ENCODE measurements at regions not wholly inside any gene's neighbourhood (a gene's known extent, or its start where the extent isn't known, plus 50 kb on each side); places are given as distances from the start of the nearest gene placed in this dataset.

DNA sequence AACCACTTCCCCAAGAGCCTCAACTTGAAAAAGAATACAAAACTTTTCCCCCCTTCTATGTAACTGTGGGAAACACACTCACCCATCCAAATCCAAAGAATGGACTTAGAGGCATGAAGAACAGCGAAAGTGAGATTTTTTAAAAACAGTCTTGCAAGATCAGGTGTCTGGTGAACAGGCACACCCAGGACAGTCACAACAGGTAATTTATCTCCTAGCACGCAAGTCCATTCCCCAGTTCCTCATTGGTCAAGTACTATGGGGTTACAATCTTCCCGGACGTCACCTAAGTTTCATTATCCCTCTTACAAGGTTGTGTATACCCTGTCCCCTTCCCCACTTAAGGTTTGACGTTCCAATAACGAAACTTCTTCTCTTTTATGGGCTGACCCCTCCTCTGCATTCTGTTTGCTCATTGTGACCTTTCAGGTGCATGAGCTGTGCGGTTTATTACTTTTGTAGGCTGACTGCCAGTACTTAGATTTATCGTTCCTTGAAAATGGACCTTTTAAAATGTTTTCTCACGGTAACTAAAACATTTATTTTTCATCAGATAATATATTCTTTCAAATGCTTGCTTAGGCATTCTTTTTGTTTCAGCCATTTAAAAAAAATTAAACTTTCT is 1401.9 kb downstream of the FAM181B start:
- no CpG with 5 or more reads among the region's 9 CpGs for WGBS (ENCODE audit: extremely low coverage, insufficient coverage, insufficient read length)
- Histone ChIP-seq H2AFZ (ENCODE audit: insufficient read depth, low read length, poor library complexity) (no peak overlapping the region), H4K8ac (ENCODE audit: low read depth, low read length) (no peak overlapping the region)

DNA sequence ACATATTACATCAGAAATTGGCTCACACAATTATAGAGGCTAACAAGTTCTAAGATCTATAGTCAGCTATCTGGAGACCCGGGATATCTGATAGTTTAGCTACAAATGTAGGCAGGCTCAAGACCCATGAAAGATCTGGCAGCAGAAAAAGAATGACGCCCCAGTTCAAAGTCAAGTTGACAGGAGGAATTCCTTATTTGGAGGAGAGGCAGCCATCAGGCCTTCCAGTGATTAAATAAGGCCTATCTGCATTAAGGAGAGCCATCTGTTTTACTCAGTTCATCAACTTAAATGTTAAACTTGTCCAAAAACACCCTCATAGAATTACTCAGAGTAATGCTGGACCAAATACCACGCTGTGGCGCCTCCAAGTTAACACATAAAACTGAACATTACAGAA is 1402.6 kb downstream of the FAM181B start:
- H3K36me3 ChIP-seq (ENCODE audit: control insufficient read depth in 1 of 2, insufficient read depth in 2 of 2, low read length in 2 of 2): no peaks in the 10 kb centered on the region
- no peak overlapping the region for H2BK5ac ChIP-seq (ENCODE audit: low read depth, low read length, poor library complexity)
- H3K4me2 ChIP-seq (ENCODE audit: low read length): no peak overlapping the region
- H3K9me3 ChIP-seq (ENCODE audit: insufficient read depth, low read depth, low read length): no peaks in the 10 kb centered on the region
- no peak overlapping the region for H2BK120ac ChIP-seq (ENCODE audit: insufficient read depth, low read length, poor library complexity)
- no peaks in the 10 kb centered on the region for H3K4me1 ChIP-seq (ENCODE audit: control insufficient read depth in 1 of 2, insufficient read depth in 2 of 2, low read length in 2 of 2)
- H3K27ac ChIP-seq (ENCODE audit: low read depth, low read length): no peak overlapping the region
- no peak overlapping the region for H4K12ac ChIP-seq (ENCODE audit: low read depth, low read length)
- no peaks in the 10 kb centered on the region for H3K79me2 ChIP-seq (ENCODE audit: control insufficient read depth, insufficient read depth, low read length, poor library complexity)
- H3K9ac ChIP-seq (ENCODE audit: low read length): no peak overlapping the region
- WGBS (ENCODE audit: extremely low coverage, insufficient coverage, insufficient read length): no CpG with 5 or more reads among the region's 4 CpGs
- no peak overlapping the region for H3K4me3 ChIP-seq (ENCODE audit: low read depth, low read length)
- no peak overlapping the region for H2AK5ac ChIP-seq (ENCODE audit: low read length)
- no peak overlapping the region for H4K8ac ChIP-seq (ENCODE audit: low read depth, low read length)
- H4K91ac ChIP-seq (ENCODE audit: low read depth, low read length): no peak overlapping the region
- H3K79me1 ChIP-seq (ENCODE audit: low read length): no peaks in the 10 kb centered on the region
- H3K14ac ChIP-seq (ENCODE audit: low read length): no peak overlapping the region
- H3K27me3 ChIP-seq (ENCODE audit: insufficient read depth, low read length): no peaks in the 10 kb centered on the region
- H3K18ac ChIP-seq (ENCODE audit: low read length): no peak overlapping the region
- no peak overlapping the region for H2AFZ ChIP-seq (ENCODE audit: insufficient read depth, low read length, poor library complexity)
- H2BK12ac ChIP-seq (ENCODE audit: low read length): no peak overlapping the region
- no peak for DNase-seq
- no peak overlapping the region for H3K23ac ChIP-seq (ENCODE audit: low read length)
- no peak overlapping the region for H3K4ac ChIP-seq (ENCODE audit: low read depth, low read length)

More for the DNA sequence above, 1401.9 kb downstream of the FAM181B start:
- Histone ChIP-seq H2BK120ac (ENCODE audit: insufficient read depth, low read length, poor library complexity) (no peak overlapping the region), H4K91ac (ENCODE audit: low read depth, low read length) (no peak overlapping the region), H3K18ac (ENCODE audit: low read length) (no peak overlapping the region), H3K4me3 (ENCODE audit: low read depth, low read length) (no peak overlapping the region), H3K4me1 (ENCODE audit: control insufficient read depth in 1 of 2, insufficient read depth in 2 of 2, low read length in 2 of 2) (no peaks in the 10 kb centered on the region), H3K9ac (ENCODE audit: low read length) (no peak overlapping the region), H3K79me2 (ENCODE audit: control insufficient read depth, insufficient read depth, low read length, poor library complexity) (no peaks in the 10 kb centered on the region), H3K23ac (ENCODE audit: low read length) (no peak overlapping the region), H3K4me2 (ENCODE audit: low read length) (no peak overlapping the region), H3K79me1 (ENCODE audit: low read length) (no peaks in the 10 kb centered on the region), H3K27ac (ENCODE audit: low read depth, low read length) (no peak overlapping the region), H3K9me3 (ENCODE audit: insufficient read depth, low read depth, low read length) (no peaks in the 10 kb centered on the region), H4K12ac (ENCODE audit: low read depth, low read length) (no peak overlapping the region), H3K14ac (ENCODE audit: low read length) (no peak overlapping the region), H2AK5ac (ENCODE audit: low read length) (no peak overlapping the region), H2BK5ac (ENCODE audit: low read depth, low read length, poor library complexity) (no peak overlapping the region), H3K27me3 (ENCODE audit: insufficient read depth, low read length) (no peaks in the 10 kb centered on the region), H3K4ac (ENCODE audit: low read depth, low read length) (no peak overlapping the region), H2BK12ac (ENCODE audit: low read length) (no peak overlapping the region), H3K36me3 (ENCODE audit: control insufficient read depth in 1 of 2, insufficient read depth in 2 of 2, low read length in 2 of 2) (no peaks in the 10 kb centered on the region)
- DNase-seq: no peak

DNA sequence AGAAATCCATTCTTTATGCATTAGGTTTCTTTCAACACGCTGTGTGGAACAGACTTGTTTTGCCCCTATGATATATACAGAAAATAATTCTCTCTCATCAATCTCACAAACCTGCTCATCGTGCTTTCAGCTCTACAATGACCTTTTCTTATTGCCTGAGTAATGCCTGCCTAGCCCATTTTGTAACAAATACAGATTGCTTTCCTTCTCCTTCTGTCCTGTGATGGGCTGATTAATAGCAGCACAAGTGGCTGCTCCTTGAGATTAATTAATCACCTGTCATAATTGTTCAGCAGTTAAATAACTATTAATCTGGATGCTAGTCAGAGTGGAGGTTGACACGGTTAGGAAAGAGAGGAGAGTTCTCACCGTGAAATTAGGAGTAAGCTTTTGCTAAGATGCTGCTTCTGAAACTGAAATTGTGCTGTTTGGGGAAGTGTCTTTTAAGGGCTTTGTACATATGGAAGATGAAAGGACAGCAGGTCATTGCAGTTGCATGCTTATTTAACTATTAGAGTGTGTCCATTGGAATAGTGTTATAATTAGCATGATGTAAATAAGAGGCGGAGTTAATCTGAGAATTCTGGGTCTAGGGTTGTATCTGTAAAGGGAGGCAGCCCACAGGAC is 1430.5 kb downstream of the FAM181B start:
- Histone ChIP-seq H2BK120ac (ENCODE audit: insufficient read depth, low read length, poor library complexity) (no peak overlapping the region), H3K79me1 (ENCODE audit: low read length) (no peaks in the 10 kb centered on the region), H4K8ac (ENCODE audit: low read depth, low read length) (no peak overlapping the region), H4K91ac (ENCODE audit: low read depth, low read length) (no peak overlapping the region), H3K79me2 (ENCODE audit: control insufficient read depth, insufficient read depth, low read length, poor library complexity) (no peaks in the 10 kb centered on the region), H2BK5ac (ENCODE audit: low read depth, low read length, poor library complexity) (no peak overlapping the region), H3K4me1 (ENCODE audit: control insufficient read depth in 1 of 2, insufficient read depth in 2 of 2, low read length in 2 of 2) (no peaks in the 10 kb centered on the region), H3K4me2 (ENCODE audit: low read length) (no peak overlapping the region), H2AK5ac (ENCODE audit: low read length) (no peak overlapping the region), H3K23ac (ENCODE audit: low read length) (no peak overlapping the region), H4K12ac (ENCODE audit: low read depth, low read length) (no peak overlapping the region), H3K18ac (ENCODE audit: low read length) (no peak overlapping the region), H2BK12ac (ENCODE audit: low read length) (no peak overlapping the region), H3K27ac (ENCODE audit: low read depth, low read length) (no peak overlapping the region), H3K27me3 (ENCODE audit: insufficient read depth, low read length) (no peaks in the 10 kb centered on the region), H3K36me3 (ENCODE audit: control insufficient read depth in 1 of 2, insufficient read depth in 2 of 2, low read length in 2 of 2) (no peaks in the 10 kb centered on the region), H3K14ac (ENCODE audit: low read length) (no peak overlapping the region), H3K9ac (ENCODE audit: low read length) (no peak overlapping the region), H2AFZ (ENCODE audit: insufficient read depth, low read length, poor library complexity) (no peak overlapping the region), H3K4me3 (ENCODE audit: low read depth, low read length) (no peak overlapping the region), H3K9me3 (ENCODE audit: insufficient read depth, low read depth, low read length) (no peaks in the 10 kb centered on the region), H3K4ac (ENCODE audit: low read depth, low read length) (no peak overlapping the region)
- no peak for DNase-seq
- no CpG with 5 or more reads among the region's 5 CpGs for WGBS (ENCODE audit: extremely low coverage, insufficient coverage, insufficient read length)

DNA sequence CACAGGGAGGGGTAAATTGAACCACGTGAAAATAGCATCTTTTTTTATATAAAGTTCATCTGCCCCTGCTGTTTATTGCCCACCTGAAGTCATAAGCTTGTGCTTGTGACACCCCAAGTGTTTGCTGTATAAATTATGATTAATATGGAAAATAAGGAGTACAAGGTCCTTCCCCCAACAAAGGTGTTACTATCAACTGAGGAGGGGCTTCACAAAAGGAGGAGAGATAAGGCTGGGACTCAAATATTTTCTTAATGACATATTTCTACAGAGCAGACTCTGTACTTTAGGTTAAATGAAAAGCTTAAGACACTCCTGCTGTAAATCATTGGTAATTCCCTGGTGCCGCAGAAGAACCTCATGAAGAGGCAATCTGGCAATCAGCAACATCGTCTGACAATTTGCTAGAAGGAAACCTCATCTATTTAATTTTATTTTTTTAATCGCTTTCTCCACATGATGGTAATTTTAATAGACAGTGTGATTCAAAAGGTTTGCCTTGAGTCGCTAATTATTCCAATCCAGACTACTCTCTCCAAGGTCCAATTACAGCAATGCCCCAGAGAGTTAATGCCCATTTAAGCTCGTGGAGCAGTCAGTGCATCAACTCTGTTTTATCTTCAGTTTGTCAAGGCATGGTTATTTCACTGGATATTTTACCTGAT is 1432.4 kb downstream of the FAM181B start:
- Histone ChIP-seq H3K36me3 (ENCODE audit: control insufficient read depth in 1 of 2, insufficient read depth in 2 of 2, low read length in 2 of 2) (no peaks in the 10 kb centered on the region), H3K79me1 (ENCODE audit: low read length) (no peaks in the 10 kb centered on the region), H3K4me3 (ENCODE audit: low read depth, low read length) (no peak overlapping the region), H4K8ac (ENCODE audit: low read depth, low read length) (no peak overlapping the region), H3K27me3 (ENCODE audit: insufficient read depth, low read length) (no peaks in the 10 kb centered on the region), H3K4me1 (ENCODE audit: control insufficient read depth in 1 of 2, insufficient read depth in 2 of 2, low read length in 2 of 2) (no peaks in the 10 kb centered on the region), H4K91ac (ENCODE audit: low read depth, low read length) (no peak overlapping the region), H2BK12ac (ENCODE audit: low read length) (no peak overlapping the region), H4K12ac (ENCODE audit: low read depth, low read length) (no peak overlapping the region), H3K4ac (ENCODE audit: low read depth, low read length) (no peak overlapping the region), H3K79me2 (ENCODE audit: control insufficient read depth, insufficient read depth, low read length, poor library complexity) (no peaks in the 10 kb centered on the region), H3K27ac (ENCODE audit: low read depth, low read length) (no peak overlapping the region), H3K23ac (ENCODE audit: low read length) (no peak overlapping the region), H2AK5ac (ENCODE audit: low read length) (no peak overlapping the region), H2AFZ (ENCODE audit: insufficient read depth, low read length, poor library complexity) (no peak overlapping the region), H3K18ac (ENCODE audit: low read length) (no peak overlapping the region), H2BK120ac (ENCODE audit: insufficient read depth, low read length, poor library complexity) (no peak overlapping the region), H3K9me3 (ENCODE audit: insufficient read depth, low read depth, low read length) (no peaks in the 10 kb centered on the region), H3K9ac (ENCODE audit: low read length) (no peak overlapping the region), H3K4me2 (ENCODE audit: low read length) (no peak overlapping the region), H2BK5ac (ENCODE audit: low read depth, low read length, poor library complexity) (no peak overlapping the region), H3K14ac (ENCODE audit: low read length) (no peak overlapping the region)
- DNase-seq: no peak
- no CpG with 5 or more reads among the region's 6 CpGs for WGBS (ENCODE audit: extremely low coverage, insufficient coverage, insufficient read length)

Measured in trophoblast cell (in vitro differentiated cells and primary cell).